ENCODE measurements at regions not wholly inside any gene's neighbourhood (a gene's known extent, or its start where the extent isn't known, plus 50 kb on each side); places are given as distances from the start of the nearest gene placed in this dataset.

- peak; percentile 2 for DNase-seq (ENCODE audit: low read depth)
- H3K4me3 ChIP-seq (ENCODE audit: low read depth, low read length): no peak overlapping the region
- TF ChIP-seq, protein P1, sequence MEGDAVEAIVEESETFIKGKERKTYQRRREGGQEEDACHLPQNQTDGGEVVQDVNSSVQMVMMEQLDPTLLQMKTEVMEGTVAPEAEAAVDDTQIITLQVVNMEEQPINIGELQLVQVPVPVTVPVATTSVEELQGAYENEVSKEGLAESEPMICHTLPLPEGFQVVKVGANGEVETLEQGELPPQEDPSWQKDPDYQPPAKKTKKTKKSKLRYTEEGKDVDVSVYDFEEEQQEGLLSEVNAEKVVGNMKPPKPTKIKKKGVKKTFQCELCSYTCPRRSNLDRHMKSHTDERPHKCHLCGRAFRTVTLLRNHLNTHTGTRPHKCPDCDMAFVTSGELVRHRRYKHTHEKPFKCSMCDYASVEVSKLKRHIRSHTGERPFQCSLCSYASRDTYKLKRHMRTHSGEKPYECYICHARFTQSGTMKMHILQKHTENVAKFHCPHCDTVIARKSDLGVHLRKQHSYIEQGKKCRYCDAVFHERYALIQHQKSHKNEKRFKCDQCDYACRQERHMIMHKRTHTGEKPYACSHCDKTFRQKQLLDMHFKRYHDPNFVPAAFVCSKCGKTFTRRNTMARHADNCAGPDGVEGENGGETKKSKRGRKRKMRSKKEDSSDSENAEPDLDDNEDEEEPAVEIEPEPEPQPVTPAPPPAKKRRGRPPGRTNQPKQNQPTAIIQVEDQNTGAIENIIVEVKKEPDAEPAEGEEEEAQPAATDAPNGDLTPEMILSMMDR (IDR thresholded peaks at IDR 0.05; ENCODE audit: insufficient read depth, low read length): no peak
These were observed 447.8 kb downstream of the KIF2B start for GRCh38 chr17:54270499-54270898.

DNA sequence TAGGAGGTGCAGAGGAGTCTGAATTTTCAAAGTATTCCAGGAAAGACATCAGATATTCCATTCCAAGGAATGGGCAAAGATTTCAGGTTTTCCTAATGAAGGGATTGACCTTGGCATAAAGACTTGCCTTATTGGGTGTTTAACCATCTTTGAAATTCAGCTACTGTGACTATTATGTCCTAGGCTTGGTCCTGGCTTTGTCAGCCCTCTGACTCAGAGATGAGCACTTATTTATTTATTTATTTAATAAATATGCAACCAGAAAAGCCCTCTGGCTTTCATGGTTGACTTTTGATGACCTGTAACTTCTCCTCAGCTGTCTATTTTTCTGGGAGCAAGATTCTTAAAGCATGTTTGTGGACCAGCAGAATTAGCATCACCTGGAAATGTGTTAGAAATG is 455.1 kb downstream of the KIF2B start:
- TF ChIP-seq, protein P1 (IDR thresholded peaks at IDR 0.05; ENCODE audit: insufficient read depth, low read length): no peak
- DNase-seq (ENCODE audit: low read depth): no peak
- no peak overlapping the region for H3K4me3 ChIP-seq (ENCODE audit: low read depth, low read length)

GRCh38 chr17:54280741-54281140 is 458.0 kb downstream of the KIF2B start:
- H3K4me3 ChIP-seq (ENCODE audit: low read depth, low read length): no peak overlapping the region
- DNase-seq (ENCODE audit: low read depth): no peak
- TF ChIP-seq, protein P1 (IDR thresholded peaks at IDR 0.05; ENCODE audit: insufficient read depth, low read length): no peak

- TF ChIP-seq, protein P1 (IDR thresholded peaks at IDR 0.05; ENCODE audit: insufficient read depth, low read length): no peak
- H3K4me3 ChIP-seq (ENCODE audit: low read depth, low read length): no peak overlapping the region
- DNase-seq (ENCODE audit: low read depth): no peak
These were observed 460.2 kb downstream of the KIF2B start for GRCh38 chr17:54282886-54283285.

- TF ChIP-seq, protein P1 (IDR thresholded peaks at IDR 0.05; ENCODE audit: insufficient read depth, low read length): no peak
- H3K4me3 ChIP-seq (ENCODE audit: low read depth, low read length): no peak overlapping the region
- peak; percentile 7 for DNase-seq (ENCODE audit: low read depth)
These were observed 484.6 kb downstream of the KIF2B start for GRCh38 chr17:54307351-54307750.

GRCh38 chr17:54324813-54325212 is 502.1 kb downstream of the KIF2B start:
- no peak for DNase-seq (ENCODE audit: low read depth)
- TF ChIP-seq, protein P1 (IDR thresholded peaks at IDR 0.05; ENCODE audit: insufficient read depth, low read length): no peak
- H3K4me3 ChIP-seq (ENCODE audit: low read depth, low read length): no peak overlapping the region

- H3K4me3 ChIP-seq (ENCODE audit: low read depth, low read length): no peak overlapping the region
- TF ChIP-seq, protein P1 (IDR thresholded peaks at IDR 0.05; ENCODE audit: insufficient read depth, low read length): no peak
- DNase-seq (ENCODE audit: low read depth): no peak
These were observed 517.0 kb downstream of the KIF2B start for GRCh38 chr17:54339731-54340130.

Data from fibroblast of the aortic adventitia (primary cell).